PC-9 (cell line): ENCODE measurements at regions not wholly inside any gene's neighbourhood (a gene's known extent, or its start where the extent isn't known, plus 50 kb on each side); places are given as distances from the start of the nearest gene placed in this dataset.

ENCODE experiments used
- BruUV-seq: library from RNA; stranded (reverse); fragments of 400-500 nt; replicated peaks from 2 replicates; lab custom pipeline; 2021; lab: Mats Ljungman, UMichigan
- CTCF ChIA-PET: fragments of 300-600 bp; sonication (Branson Sonifier 250); formaldehyde crosslinking; loops from one replicate; lab custom pipeline; 2022; ENCODE audit warnings: antibody characterized with exemption; lab: Charles Lee
- POLR2A ChIA-PET: fragments of 300-600 bp; sonication (Branson Sonifier 250); formaldehyde crosslinking; loops from one replicate; lab custom pipeline; 2022; ENCODE audit warnings: antibody characterized with exemption; ENCODE audit not compliant: unreplicated experiment; lab: Charles Lee
- DNase-seq, 2 experiments: peaks; one replicate each; pipeline versions ENCODE4 v3.0.0 to v3.0.0-alpha.2; 2015 to 2022; ENCODE audit warnings: mixed read lengths in 1 of 2
- H2AFZ ChIP-seq: fragments of 200-600 bp; sonication (generic); 2 replicates; pipeline ENCODE4 v1.8.1; 2017; ENCODE audit warnings: antibody characterized with exemption
- H3F3A ChIP-seq: fragments of 200-600 bp; sonication (generic); 2 replicates; pipeline ENCODE4 v1.8.1; 2017; ENCODE audit warnings: antibody characterized with exemption, mild to moderate bottlenecking, low read depth; ENCODE audit not compliant: insufficient read depth
- H3K27ac ChIP-seq: fragments of 200-600 bp; sonication (generic); 2 replicates; pipeline ENCODE4 v1.6.1; 2016; ENCODE audit warnings: mixed run types
- H3K27me3 ChIP-seq: fragments of 200-600 bp; sonication (generic); 2 replicates; pipeline ENCODE4 v1.6.1; 2016; ENCODE audit warnings: low read depth, mixed run types; ENCODE audit not compliant: insufficient read depth
- H3K36me3 ChIP-seq: fragments of 200-600 bp; sonication (generic); 2 replicates; pipeline ENCODE4 v1.6.1; 2016; ENCODE audit warnings: low read depth, mixed run types
- H3K4me1 ChIP-seq: fragments of 200-600 bp; sonication (generic); replicated peaks from 2 replicates; pipeline ENCODE4 v1.6.1; 2016; ENCODE audit warnings: mixed run types; ENCODE audit not compliant: insufficient read depth
- H3K4me2 ChIP-seq: fragments of 200-600 bp; sonication (generic); 2 replicates; pipeline ENCODE4 v1.6.1; 2017; ENCODE audit warnings: mixed run types
- H3K4me3 ChIP-seq: fragments of 200-600 bp; sonication (generic); 2 replicates; pipeline ENCODE4 v1.6.1; 2016; ENCODE audit warnings: mixed run types
- H3K79me2 ChIP-seq: fragments of 200-600 bp; sonication (generic); 2 replicates; pipeline ENCODE4 v1.6.1; 2017; ENCODE audit warnings: low read depth, mixed run types
- H3K9me2 ChIP-seq: fragments of 200-600 bp; sonication (generic); 2 replicates; pipeline ENCODE4 v1.8.1; 2017; ENCODE audit warnings: mild to moderate bottlenecking; ENCODE audit not compliant: insufficient read depth
- H3K9me3 ChIP-seq: fragments of 200-600 bp; sonication (generic); 2 replicates; pipeline ENCODE4 v1.8.1; 2016; ENCODE audit warnings: low read depth; ENCODE audit not compliant: insufficient read depth
- H4K20me1 ChIP-seq: fragments of 200-600 bp; sonication (generic); 2 replicates; pipeline ENCODE4 v1.8.1; 2017; ENCODE audit not compliant: insufficient read depth
- CTCF ChIP-seq: fragments of 200-600 bp; sonication (generic); conservative IDR thresholded peaks from 2 replicates; pipeline ENCODE4 v1.6.1; 2017; ENCODE audit warnings: mixed run types, antibody characterized with exemption, mild to moderate bottlenecking, moderate library complexity
- EZH2 ChIP-seq: fragments of 200-600 bp; sonication (generic); IDR thresholded peaks from 2 replicates; pipeline ENCODE4 v1.8.0; 2017; ENCODE audit warnings: antibody characterized with exemption, low read depth
- intact Hi-C: fragments of 100-400 bp; cut with micrococcal nuclease; formaldehyde crosslinking; loops from one replicate; pipeline ENCODE4 v1.10.0; 2022; ENCODE audit not compliant: unreplicated experiment

- no peaks in the 10 kb centered on the region for H3K9me2 ChIP-seq
- H4K20me1 ChIP-seq: no peaks in the 10 kb centered on the region
- no peak for DNase-seq
- no peaks in the 10 kb centered on the region for H3K27me3 ChIP-seq
- CTCF ChIA-PET: no interaction called here
- no peak overlapping the region for H2AFZ ChIP-seq
- no peak overlapping the region for H3K27ac ChIP-seq
- H3K36me3 ChIP-seq: no peaks in the 10 kb centered on the region
- H3K4me1 ChIP-seq: no peaks in the 10 kb centered on the region
- intact Hi-C loops: no loop called here
- H3K9me3 ChIP-seq: no peaks in the 10 kb centered on the region
- no peaks in the 10 kb centered on the region for H3F3A ChIP-seq
- no peak overlapping the region for H3K4me3 ChIP-seq
- POLR2A ChIA-PET: no interaction called here
- H3K4me2 ChIP-seq: no peak overlapping the region
- no peaks in the 10 kb centered on the region for H3K79me2 ChIP-seq
- no peak for TF ChIP-seq CTCF
- no peak for TF ChIP-seq EZH2
- no TSS peak for BruUV-seq
Observed at GRCh38 chr18:40534723-40535122, 1420.3 kb upstream of the PIK3C3 start.

GRCh38 chr18:40532046-40532445, 1423.0 kb upstream of the PIK3C3 start:
- BruUV-seq: no TSS peak
- H3K4me2 ChIP-seq: no peak overlapping the region
- no peaks in the 10 kb centered on the region for H3K9me3 ChIP-seq
- intact Hi-C loops: no loop called here
- no peaks in the 10 kb centered on the region for H3K79me2 ChIP-seq
- H3K27ac ChIP-seq: no peak overlapping the region
- no peaks in the 10 kb centered on the region for H3K4me1 ChIP-seq
- no peaks in the 10 kb centered on the region for H3K36me3 ChIP-seq
- no peaks in the 10 kb centered on the region for H3K27me3 ChIP-seq
- H3F3A ChIP-seq: no peaks in the 10 kb centered on the region
- TF ChIP-seq CTCF (no peak), EZH2 (no peak)
- no peaks in the 10 kb centered on the region for H3K9me2 ChIP-seq
- no peaks in the 10 kb centered on the region for H4K20me1 ChIP-seq
- H2AFZ ChIP-seq: no peak overlapping the region
- DNase-seq: no peak
- ChIA-PET CTCF (no interaction called here), POLR2A (no interaction called here)
- no peak overlapping the region for H3K4me3 ChIP-seq

GRCh38 chr18:40531051-40531450, 1424.0 kb upstream of the PIK3C3 start:
- Histone ChIP-seq H3K4me3 (no peak overlapping the region), H3K9me2 (no peaks in the 10 kb centered on the region), H3F3A (no peaks in the 10 kb centered on the region), H3K4me2 (no peak overlapping the region), H4K20me1 (no peaks in the 10 kb centered on the region), H3K9me3 (no peaks in the 10 kb centered on the region), H2AFZ (no peak overlapping the region), H3K4me1 (no peaks in the 10 kb centered on the region), H3K79me2 (no peaks in the 10 kb centered on the region), H3K27ac (no peak overlapping the region), H3K36me3 (no peaks in the 10 kb centered on the region), H3K27me3 (no peaks in the 10 kb centered on the region)
- no TSS peak for BruUV-seq
- ChIA-PET CTCF (no interaction called here), POLR2A (no interaction called here)
- intact Hi-C loops: no loop called here
- DNase-seq: no peak
- TF ChIP-seq CTCF (no peak), EZH2 (no peak)
